Caco-2 (cell line): ENCODE measurements at regions not wholly inside any gene's neighbourhood (a gene's known extent, or its start where the extent isn't known, plus 50 kb on each side); places are given as distances from the start of the nearest gene placed in this dataset.

Experiments used
- BruUV-seq: library from RNA; stranded (reverse); fragments of 400-500 nt; replicated peaks from 2 replicates; lab custom pipeline; 2021; lab: Mats Ljungman, UMichigan
- CTCF ChIA-PET: fragments of 300-600 bp; sonication (Branson Sonifier 250); formaldehyde crosslinking; loops from one replicate; lab custom pipeline; 2022; ENCODE audit warnings: antibody characterized with exemption; lab: Charles Lee
- POLR2A ChIA-PET: fragments of 300-600 bp; sonication (Branson Sonifier 250); formaldehyde crosslinking; loops from one replicate; lab custom pipeline; 2022; ENCODE audit warnings: antibody characterized with exemption; lab: Charles Lee
- DNase-seq, 2 experiments: peaks; one replicate each; pipeline versions ENCODE4 v3.0.0 to v3.0.0-alpha.2; 2020 to 2022
- H3K27me3 ChIP-seq: replicated peaks from 2 replicates; pipeline ENCODE4 v1.6.0; 2011; ENCODE audit warnings: low read length; ENCODE audit not compliant: control insufficient read depth, insufficient read depth
- H3K36me3 ChIP-seq: 2 replicates; pipeline ENCODE4 v1.5.1; 2011; ENCODE audit warnings: low read length; ENCODE audit not compliant: control insufficient read depth, insufficient read depth
- H3K4me1 ChIP-seq: fragments of 250-450 bp; sonication (Bioruptor Pico); 2 replicates; pipeline ENCODE4 v1.5.1; 2020; ENCODE audit warnings: mild to moderate bottlenecking
- H3K4me3 ChIP-seq: 2 replicates; pipeline ENCODE4 v1.5.1; 2011; ENCODE audit warnings: low read depth, mild to moderate bottlenecking, control low read depth, low read length
- H3K9me3 ChIP-seq: fragments of 250-450 bp; sonication (Bioruptor Pico); 2 replicates; pipeline ENCODE4 v1.5.1; 2020; ENCODE audit warnings: mild to moderate bottlenecking, moderate library complexity
- H3K27ac Mint-ChIP-seq: one replicate; pipeline ENCODE4 v1.8.0; 2022; ENCODE audit warnings: mixed read lengths; ENCODE audit not compliant: unreplicated experiment
- H3K27me3 Mint-ChIP-seq: one replicate; pipeline ENCODE4 v1.8.0; 2022; ENCODE audit warnings: mixed read lengths; ENCODE audit not compliant: insufficient read depth, unreplicated experiment
- H3K36me3 Mint-ChIP-seq: one replicate; pipeline ENCODE4 v1.8.0; 2022; ENCODE audit warnings: mild to moderate bottlenecking, mixed read lengths; ENCODE audit not compliant: insufficient read depth, unreplicated experiment
- H3K4me1 Mint-ChIP-seq: one replicate; pipeline ENCODE4 v1.8.0; 2022; ENCODE audit warnings: low read depth, mixed read lengths; ENCODE audit not compliant: unreplicated experiment
- H3K4me3 Mint-ChIP-seq: one replicate; pipeline ENCODE4 v1.8.0; 2022; ENCODE audit warnings: mild to moderate bottlenecking, moderate library complexity, mixed read lengths; ENCODE audit not compliant: unreplicated experiment
- H3K9me3 Mint-ChIP-seq: one replicate; pipeline ENCODE4 v1.8.0; 2022; ENCODE audit warnings: mixed read lengths; ENCODE audit not compliant: unreplicated experiment
- CTCF ChIP-seq, 2 experiments: fragments of 200-600 bp in 1 of 2; IDR thresholded peaks; 1 replicate in 1 of 2; 2 replicates in 1 of 2; pipeline versions ENCODE4 v1.5.1 to v1.8.0; 2011 to 2022; ENCODE audit warnings: antibody characterized with exemption in 1 of 2, control low read depth in 1 of 2, inconsistent platforms in 1 of 2, low read depth in 1 of 2, low read length in 1 of 2, mild to moderate bottlenecking in 1 of 2, moderate library complexity in 1 of 2; ENCODE audit not compliant: insufficient read depth in 1 of 2, severe bottlenecking in 1 of 2, unreplicated experiment in 1 of 2
- intact Hi-C: fragments of 100-400 bp; cut with micrococcal nuclease; formaldehyde crosslinking; loops from one replicate; pipeline ENCODE4 v1.10.0; 2022; ENCODE audit not compliant: unreplicated experiment

GRCh38 chr5:2841208-2841607 lies 89.7 kb upstream of the IRX2 start:
- peaks cover 3% of the 10 kb centered on the region for H3K27me3 Mint-ChIP-seq
- BruUV-seq, result no TSS peak
- H3K36me3 Mint-ChIP-seq, result no peaks in the 10 kb centered on the region
- Histone ChIP-seq H3K36me3 (no peaks in the 10 kb centered on the region), H3K9me3 (no peaks in the 10 kb centered on the region; the same call in 1 of the 2 replicates), H3K4me3 (no peak overlapping the region), H3K27me3 (no peaks in the 10 kb centered on the region), H3K4me1 (no peaks in the 10 kb centered on the region)
- DNase-seq, result no peak
- H3K9me3 Mint-ChIP-seq, result no peaks in the 10 kb centered on the region
- no peak overlapping the region for H3K4me3 Mint-ChIP-seq
- CTCF ChIA-PET, result no interaction called here
- H3K4me1 Mint-ChIP-seq, result no peaks in the 10 kb centered on the region
- H3K27ac Mint-ChIP-seq, result no peak overlapping the region
- no peak for TF ChIP-seq CTCF (IDR thresholded peaks at IDR 0.05; ENCODE audit: insufficient read depth in 1 of 2, low read depth in 1 of 2, low read length in 1 of 2, severe bottlenecking in 1 of 2, unreplicated experiment in 1 of 2)
- POLR2A ChIA-PET, result no interaction called here
- intact Hi-C loops, result no loop called here

- H3K9me3 ChIP-seq, result no peaks in the 10 kb centered on the region; the same call in 1 of the 2 replicates
- no peaks in the 10 kb centered on the region for H3K36me3 Mint-ChIP-seq
- no peak overlapping the region for H3K4me3 ChIP-seq
- H3K27me3 ChIP-seq, result no peaks in the 10 kb centered on the region
- no peak overlapping the region for H3K4me3 Mint-ChIP-seq
- H3K4me1 Mint-ChIP-seq, result no peaks in the 10 kb centered on the region
- CTCF ChIA-PET, result no interaction called here
- TF ChIP-seq CTCF (IDR thresholded peaks at IDR 0.05; ENCODE audit: insufficient read depth in 1 of 2, low read depth in 1 of 2, low read length in 1 of 2, severe bottlenecking in 1 of 2, unreplicated experiment in 1 of 2), result no peak
- DNase-seq, result no peak
- peaks cover under 1% of the 10 kb centered on the region for H3K27me3 Mint-ChIP-seq
- POLR2A ChIA-PET, result no interaction called here
- no TSS peak for BruUV-seq
- H3K27ac Mint-ChIP-seq, result no peak overlapping the region
- intact Hi-C loops, result no loop called here
- H3K36me3 ChIP-seq, result no peaks in the 10 kb centered on the region
- no peaks in the 10 kb centered on the region for H3K4me1 ChIP-seq
- no peaks in the 10 kb centered on the region for H3K9me3 Mint-ChIP-seq
Observed at GRCh38 chr5:2840372-2840915, 89.0 kb upstream of the IRX2 start.

GRCh38 chr5:2836133-2836532 lies 84.7 kb upstream of the IRX2 start:
- no peak for TF ChIP-seq CTCF (IDR thresholded peaks at IDR 0.05; ENCODE audit: insufficient read depth in 1 of 2, low read depth in 1 of 2, low read length in 1 of 2, severe bottlenecking in 1 of 2, unreplicated experiment in 1 of 2)
- no peaks in the 10 kb centered on the region for H3K36me3 Mint-ChIP-seq
- CTCF ChIA-PET, result no interaction called here

More at GRCh38 chr5:2836133-2836532, 84.7 kb upstream of the IRX2 start:
- H3K4me3 ChIP-seq, result no peak overlapping the region
- Mint-ChIP-seq H3K27me3 (no peaks in the 10 kb centered on the region), H3K4me3 (no peak overlapping the region), H3K27ac (no peak overlapping the region), H3K4me1 (no peaks in the 10 kb centered on the region), H3K9me3 (no peaks in the 10 kb centered on the region)
- H3K9me3 ChIP-seq, result no peaks in the 10 kb centered on the region; the same call in 1 of the 2 replicates
- no peak for DNase-seq
- H3K36me3 ChIP-seq, result no peaks in the 10 kb centered on the region
- POLR2A ChIA-PET, result no interaction called here
- no peaks in the 10 kb centered on the region for H3K4me1 ChIP-seq
- intact Hi-C loops, result no loop called here
- no TSS peak for BruUV-seq
- no peaks in the 10 kb centered on the region for H3K27me3 ChIP-seq
